ENCODE measurements at regions not wholly inside any gene's neighbourhood (a gene's known extent, or its start where the extent isn't known, plus 50 kb on each side); places are given as distances from the start of the nearest gene placed in this dataset.

DNA sequence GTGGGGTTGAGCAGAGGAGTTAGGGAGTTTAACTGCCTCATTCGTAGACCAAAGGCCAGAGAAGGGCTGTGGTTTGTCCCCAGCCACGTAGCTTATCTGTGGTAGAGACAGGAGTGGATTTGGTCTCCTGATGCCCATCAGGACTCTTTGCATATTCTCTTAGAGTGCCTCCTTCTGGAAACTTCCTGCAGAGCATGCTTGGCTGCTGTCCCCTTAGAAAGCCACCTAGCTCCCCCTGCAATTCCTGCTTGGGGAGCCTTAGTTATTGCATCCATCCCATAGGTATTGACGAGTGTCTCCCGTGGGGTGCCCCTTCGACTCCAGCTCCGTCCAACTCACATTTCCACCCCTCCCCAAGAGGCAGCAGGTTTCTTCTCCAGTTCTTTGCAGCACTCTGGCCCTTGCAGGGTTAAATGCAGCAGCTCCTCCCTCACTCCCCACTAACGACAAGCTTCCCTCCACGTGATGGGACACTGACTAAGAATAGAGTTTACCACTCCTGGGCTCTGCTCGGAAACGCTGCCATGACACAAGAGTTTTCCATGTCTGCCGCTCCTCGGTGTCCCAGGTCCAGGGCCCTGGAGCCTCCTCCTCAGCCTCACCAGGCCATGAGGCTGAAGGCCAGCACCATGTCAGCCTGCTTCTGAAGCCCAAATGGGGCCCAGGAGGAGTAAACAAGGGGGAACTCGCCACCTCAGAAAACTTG is 147.8 kb upstream of the UNC5B start:
- H3K27ac Mint-ChIP-seq, result no peak overlapping the region

GRCh38 chr10:71065659-71066058 is 146.7 kb upstream of the UNC5B start:
- no peaks in the 10 kb centered on the region for H3K36me3 ChIP-seq (replicated peaks in 1 of 2; ENCODE audit: control extremely low read depth in 1 of 2, control insufficient read depth in 1 of 2, extremely low read depth in 1 of 2, insufficient read depth in 2 of 2, low read length in 1 of 2)
- no peak overlapping the region for H3K4me3 ChIP-seq (ENCODE audit: control extremely low read depth in 1 of 5, extremely low read depth in 1 of 5, insufficient read depth in 1 of 5, low read depth in 2 of 5, low read length in 4 of 5)
- TF ChIP-seq CTCF (IDR thresholded peaks at IDR 0.05), result no peak
- no peak for TF ChIP-seq EZH2 (IDR thresholded peaks at IDR 0.05; ENCODE audit: borderline replicate concordance, insufficient read depth, low read depth, low read length, poor library complexity, severe bottlenecking)
- DNase-seq, result no peak
- H3K27me3 ChIP-seq (replicated peaks in 1 of 4; ENCODE audit: control extremely low read depth in 1 of 4, control insufficient read depth in 3 of 4, insufficient read depth in 4 of 4, low read length in 3 of 4), result peaks cover 0 to 3% (median 0%) of the 10 kb centered on the region in 4 experiments
- Mint-ChIP-seq H3K27ac (no peak overlapping the region), H3K4me3 (no peak overlapping the region), H3K4me1 (no peaks in the 10 kb centered on the region), H3K27me3 (peaks cover 3% of the 10 kb centered on the region), H3K9me3 (ENCODE audit: insufficient read depth) (no peaks in the 10 kb centered on the region)
- H3K9me3 ChIP-seq (ENCODE audit: control extremely low read depth in 1 of 3, control insufficient read depth in 2 of 3, insufficient read depth in 1 of 3, low read length in 2 of 3), result no peaks in the 10 kb centered on the region
- intact Hi-C loops (cut with micrococcal nuclease), result no loop called here
- no peaks in the 10 kb centered on the region for H3K79me2 ChIP-seq (ENCODE audit: control insufficient read depth, insufficient read depth, low read length)
- ChIA-PET CTCF (no interaction called here), POLR2A (no interaction called here)
- H3K4me2 ChIP-seq (replicated peaks; ENCODE audit: low read depth, low read length, poor library complexity, severe bottlenecking), result no peak overlapping the region
- no peaks in the 10 kb centered on the region for H3K4me1 ChIP-seq (ENCODE audit: control insufficient read depth in 2 of 2, insufficient read depth in 2 of 2, low read length in 2 of 2)
- WGBS (ENCODE audit: insufficient coverage), result 100% methylated on average over 1 of the region's 4 CpGs
- H4K20me1 ChIP-seq (ENCODE audit: control insufficient read depth, insufficient read depth, low read length, poor library complexity, severe bottlenecking), result no peaks in the 10 kb centered on the region
- ATAC-seq (ENCODE audit: low read depth), result no peak
- H2AFZ ChIP-seq (ENCODE audit: insufficient read depth, low read depth, low read length, poor library complexity, severe bottlenecking), result no peak overlapping the region
- H3K9ac ChIP-seq (ENCODE audit: low read length), result no peak overlapping the region
- H3K27ac ChIP-seq (ENCODE audit: low read length in 2 of 2), result no peak overlapping the region

More for the DNA sequence above, 147.8 kb upstream of the UNC5B start:
- Histone ChIP-seq H3K9ac (ENCODE audit: low read length) (no peak overlapping the region), H3K4me3 (ENCODE audit: control extremely low read depth in 1 of 5, extremely low read depth in 1 of 5, insufficient read depth in 1 of 5, low read depth in 2 of 5, low read length in 4 of 5) (no peak overlapping the region), H3K27ac (ENCODE audit: low read length in 2 of 2) (no peak overlapping the region), H3K4me1 (ENCODE audit: control insufficient read depth in 2 of 2, insufficient read depth in 2 of 2, low read length in 2 of 2) (no peaks in the 10 kb centered on the region), H3K79me2 (ENCODE audit: control insufficient read depth, insufficient read depth, low read length) (no peaks in the 10 kb centered on the region), H3K36me3 (replicated peaks in 1 of 2; ENCODE audit: control extremely low read depth in 1 of 2, control insufficient read depth in 1 of 2, extremely low read depth in 1 of 2, insufficient read depth in 2 of 2, low read length in 1 of 2) (no peaks in the 10 kb centered on the region), H3K9me3 (ENCODE audit: control extremely low read depth in 1 of 3, control insufficient read depth in 2 of 3, insufficient read depth in 1 of 3, low read length in 2 of 3) (no peaks in the 10 kb centered on the region), H3K4me2 (replicated peaks; ENCODE audit: low read depth, low read length, poor library complexity, severe bottlenecking) (no peak overlapping the region), H3K27me3 (replicated peaks in 1 of 4; ENCODE audit: control extremely low read depth in 1 of 4, control insufficient read depth in 3 of 4, insufficient read depth in 4 of 4, low read length in 3 of 4) (peaks cover 0 to 3% (median 0%) of the 10 kb centered on the region in 4 experiments), H2AFZ (ENCODE audit: insufficient read depth, low read depth, low read length, poor library complexity, severe bottlenecking) (no peak overlapping the region), H4K20me1 (ENCODE audit: control insufficient read depth, insufficient read depth, low read length, poor library complexity, severe bottlenecking) (no peaks in the 10 kb centered on the region)
- ATAC-seq (ENCODE audit: low read depth), result no peak
- no peak for DNase-seq
- Mint-ChIP-seq H3K4me3 (no peak overlapping the region), H3K4me1 (no peaks in the 10 kb centered on the region), H3K9me3 (ENCODE audit: insufficient read depth) (no peaks in the 10 kb centered on the region), H3K27me3 (peaks cover 3% of the 10 kb centered on the region)
- TF ChIP-seq EZH2 (IDR thresholded peaks at IDR 0.05; ENCODE audit: borderline replicate concordance, insufficient read depth, low read depth, low read length, poor library complexity, severe bottlenecking) (no peak), CTCF (IDR thresholded peaks at IDR 0.05) (no peak)
- ChIA-PET CTCF (no interaction called here), POLR2A (no interaction called here)
- 77% methylated on average over 13 of the region's 13 CpGs for WGBS (ENCODE audit: insufficient coverage)
- intact Hi-C loops (cut with micrococcal nuclease), result no loop called here
